ENCODE measurements at regions not wholly inside any gene's neighbourhood (a gene's known extent, or its start where the extent isn't known, plus 50 kb on each side); places are given as distances from the start of the nearest gene placed in this dataset.

- no peak overlapping the region for H3K27ac ChIP-seq (ENCODE audit: extremely low read depth, low read depth, low read length)
- H2AFZ ChIP-seq (ENCODE audit: low read depth, low read length) = no peak overlapping the region
- no peaks in the 10 kb centered on the region for H3K36me3 ChIP-seq (ENCODE audit: control insufficient read depth, insufficient read depth, low read length)
- ChIA-PET CTCF (ENCODE audit: low intra/inter-chr PET ratio) (no interaction called here), POLR2A (interaction anchor here (0.7 to 1.1 kb wide), 4 partner anchors 10 to 1987 kb away, joined by 3 read pairs; no protein-coding TSS in a partner anchor)
- no peak for FAIRE-seq
- H3K9me3 ChIP-seq (replicated peaks; ENCODE audit: control insufficient read depth, insufficient read depth, low read depth, low read length) = no peaks in the 10 kb centered on the region
- H3K9ac ChIP-seq (ENCODE audit: insufficient read depth in 1 of 2, low read depth in 2 of 2, low read length in 2 of 2) = no peak overlapping the region
- H4K20me1 ChIP-seq (replicated peaks; ENCODE audit: control insufficient read depth, insufficient read depth, low read length) = no peaks in the 10 kb centered on the region
- H3K4me3 ChIP-seq = no peak overlapping the region
- H3K27me3 ChIP-seq (ENCODE audit: control insufficient read depth in 2 of 2, insufficient read depth in 2 of 2, low read length in 2 of 2) = no peaks in the 10 kb centered on the region
- H3K79me2 ChIP-seq (ENCODE audit: control insufficient read depth, insufficient read depth, low read length) = no peaks in the 10 kb centered on the region
- in situ Hi-C loops (cut with MboI) (no loop called here), intact Hi-C loops (cut with micrococcal nuclease) (no loop called here)
- TF ChIP-seq, protein P1, sequence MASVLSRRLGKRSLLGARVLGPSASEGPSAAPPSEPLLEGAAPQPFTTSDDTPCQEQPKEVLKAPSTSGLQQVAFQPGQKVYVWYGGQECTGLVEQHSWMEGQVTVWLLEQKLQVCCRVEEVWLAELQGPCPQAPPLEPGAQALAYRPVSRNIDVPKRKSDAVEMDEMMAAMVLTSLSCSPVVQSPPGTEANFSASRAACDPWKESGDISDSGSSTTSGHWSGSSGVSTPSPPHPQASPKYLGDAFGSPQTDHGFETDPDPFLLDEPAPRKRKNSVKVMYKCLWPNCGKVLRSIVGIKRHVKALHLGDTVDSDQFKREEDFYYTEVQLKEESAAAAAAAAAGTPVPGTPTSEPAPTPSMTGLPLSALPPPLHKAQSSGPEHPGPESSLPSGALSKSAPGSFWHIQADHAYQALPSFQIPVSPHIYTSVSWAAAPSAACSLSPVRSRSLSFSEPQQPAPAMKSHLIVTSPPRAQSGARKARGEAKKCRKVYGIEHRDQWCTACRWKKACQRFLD (CRISPR knock-in tag; IDR thresholded peaks at IDR 0.05) = no peak
- TF ChIP-seq ZNF398 (CRISPR knock-in tag; IDR thresholded peaks at IDR 0.05) = no peak
- TF ChIP-seq CLOCK (CRISPR knock-in tag; IDR thresholded peaks at IDR 0.05; ENCODE audit: borderline replicate concordance) = no peak
- no peak for TF ChIP-seq RFX1 (IDR thresholded peaks at IDR 0.05)
- no peak for TF ChIP-seq POLR2A (conservative IDR thresholded peaks at IDR 0.05)
- TF ChIP-seq NUFIP1 (IDR thresholded peaks at IDR 0.05; ENCODE audit: partially characterized antibody) = no peak
- TF ChIP-seq GTF2A2 (tag; IDR thresholded peaks at IDR 0.05) = no peak
- TF ChIP-seq ZNF780A (CRISPR knock-in tag; IDR thresholded peaks at IDR 0.05) = no peak
- TF ChIP-seq CCNT2 (IDR thresholded peaks at IDR 0.05; ENCODE audit: borderline replicate concordance, extremely low read depth, insufficient read length, low read depth, low read length) = no peak
- no peak for TF ChIP-seq GMEB1 (CRISPR knock-in tag; IDR thresholded peaks at IDR 0.05)
- TF ChIP-seq, protein P2, sequence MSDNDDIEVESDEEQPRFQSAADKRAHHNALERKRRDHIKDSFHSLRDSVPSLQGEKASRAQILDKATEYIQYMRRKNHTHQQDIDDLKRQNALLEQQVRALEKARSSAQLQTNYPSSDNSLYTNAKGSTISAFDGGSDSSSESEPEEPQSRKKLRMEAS (CRISPR knock-in tag; IDR thresholded peaks at IDR 0.05) = no peak
- H3K4me1 ChIP-seq (replicated peaks in 1 of 2; ENCODE audit: control insufficient read depth in 2 of 2, insufficient read depth in 2 of 2, low read length in 2 of 2) = no peaks in the 10 kb centered on the region
- DNase-seq (ENCODE audit: extremely low read depth in 1 of 4, low spot score in 3 of 4) = no peak
- no peak for ATAC-seq
- BruUV-seq (replicated peaks) = no TSS peak
- H3K4me2 ChIP-seq (ENCODE audit: insufficient read depth, low read length) = no peak overlapping the region
- H3K9me1 ChIP-seq (ENCODE audit: control insufficient read depth, insufficient read depth, low read length) = no peaks in the 10 kb centered on the region
These were observed 183.6 kb downstream of the FAXC start for GRCh38 chr6:99165838-99166237.

Measured in K562 (cell line).